ENCODE measurements at regions not wholly inside any gene's neighbourhood (a gene's known extent, or its start where the extent isn't known, plus 50 kb on each side); places are given as distances from the start of the nearest gene placed in this dataset.

DNA sequence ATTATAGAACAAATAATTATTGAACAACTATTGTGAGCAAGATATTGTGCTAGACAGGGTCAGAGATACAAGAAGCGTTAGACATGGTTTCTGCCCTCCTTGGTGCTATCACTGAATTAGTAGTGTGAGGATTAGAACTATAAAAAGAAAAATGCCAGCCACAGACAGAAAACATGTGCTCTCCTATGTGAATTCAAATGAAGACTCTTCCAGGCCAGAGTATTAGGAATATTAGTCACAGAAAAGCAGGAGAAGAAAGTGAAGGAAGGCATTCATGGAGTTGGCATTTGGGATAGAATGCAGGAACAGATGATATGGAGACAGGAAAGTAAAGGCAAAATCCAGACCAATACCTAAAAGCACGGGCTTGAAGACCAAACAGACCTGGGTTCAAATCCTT, 179.6 kb upstream of the TENM3 start:
- Histone ChIP-seq H2AFZ (ENCODE audit: insufficient read depth, low read depth, low read length, poor library complexity, severe bottlenecking) (no peak overlapping the region), H4K20me1 (ENCODE audit: insufficient read depth, low read length) (no peaks in the 10 kb centered on the region), H3K4me3 (replicated peaks in 1 of 3; ENCODE audit: low read depth in 2 of 3, low read length in 3 of 3) (no peak overlapping the region), H3K79me2 (ENCODE audit: insufficient read depth, low read length) (no peaks in the 10 kb centered on the region), H3K36me3 (replicated peaks in 1 of 2; ENCODE audit: control insufficient read depth in 1 of 2, insufficient read depth in 2 of 2, low read length in 2 of 2) (no peaks in the 10 kb centered on the region), H3K4me2 (replicated peaks; ENCODE audit: extremely low read depth, low read length, poor library complexity, severe bottlenecking) (no peak overlapping the region), H3K4me1 (ENCODE audit: control insufficient read depth in 1 of 2, insufficient read depth in 2 of 2, low read length in 2 of 2) (no peaks in the 10 kb centered on the region), H3K27me3 (ENCODE audit: control insufficient read depth in 2 of 2, insufficient read depth in 2 of 2, low read length in 2 of 2) (no peaks in the 10 kb centered on the region), H3K9ac (ENCODE audit: insufficient read depth, low read length, poor library complexity, severe bottlenecking) (no peak overlapping the region), H3K9me3 (replicated peaks in 1 of 2; ENCODE audit: control insufficient read depth in 1 of 2, insufficient read depth in 1 of 2, low read length in 2 of 2) (peaks cover 0 to 4% of the 10 kb centered on the region in 2 donors), H3K27ac (ENCODE audit: low read depth in 1 of 2, low read length in 2 of 2) (no peak overlapping the region)
- TF ChIP-seq, protein P1, sequence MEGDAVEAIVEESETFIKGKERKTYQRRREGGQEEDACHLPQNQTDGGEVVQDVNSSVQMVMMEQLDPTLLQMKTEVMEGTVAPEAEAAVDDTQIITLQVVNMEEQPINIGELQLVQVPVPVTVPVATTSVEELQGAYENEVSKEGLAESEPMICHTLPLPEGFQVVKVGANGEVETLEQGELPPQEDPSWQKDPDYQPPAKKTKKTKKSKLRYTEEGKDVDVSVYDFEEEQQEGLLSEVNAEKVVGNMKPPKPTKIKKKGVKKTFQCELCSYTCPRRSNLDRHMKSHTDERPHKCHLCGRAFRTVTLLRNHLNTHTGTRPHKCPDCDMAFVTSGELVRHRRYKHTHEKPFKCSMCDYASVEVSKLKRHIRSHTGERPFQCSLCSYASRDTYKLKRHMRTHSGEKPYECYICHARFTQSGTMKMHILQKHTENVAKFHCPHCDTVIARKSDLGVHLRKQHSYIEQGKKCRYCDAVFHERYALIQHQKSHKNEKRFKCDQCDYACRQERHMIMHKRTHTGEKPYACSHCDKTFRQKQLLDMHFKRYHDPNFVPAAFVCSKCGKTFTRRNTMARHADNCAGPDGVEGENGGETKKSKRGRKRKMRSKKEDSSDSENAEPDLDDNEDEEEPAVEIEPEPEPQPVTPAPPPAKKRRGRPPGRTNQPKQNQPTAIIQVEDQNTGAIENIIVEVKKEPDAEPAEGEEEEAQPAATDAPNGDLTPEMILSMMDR (IDR thresholded peaks at IDR 0.05), result no peak
- no peaks in the 10 kb centered on the region for H3K36me3 Mint-ChIP-seq
- no CpG with 5 or more reads among the region's 2 CpGs for WGBS (ENCODE audit: insufficient coverage)
- no peaks in the 10 kb centered on the region for H3K4me1 Mint-ChIP-seq
- H3K27me3 Mint-ChIP-seq (ENCODE audit: low read depth in 3 of 3), result peaks cover 0 to 3% (median 0%) of the 10 kb centered on the region in 3 donors
- no peak overlapping the region for H3K27ac Mint-ChIP-seq
- intact Hi-C loops (cut with micrococcal nuclease), result no loop called here
- H3K9me3 Mint-ChIP-seq, result peaks cover 0 to 9% (median 4%) of the 10 kb centered on the region in 7 donors
- no peak for DNase-seq
- no peak overlapping the region for H3K4me3 Mint-ChIP-seq

DNA sequence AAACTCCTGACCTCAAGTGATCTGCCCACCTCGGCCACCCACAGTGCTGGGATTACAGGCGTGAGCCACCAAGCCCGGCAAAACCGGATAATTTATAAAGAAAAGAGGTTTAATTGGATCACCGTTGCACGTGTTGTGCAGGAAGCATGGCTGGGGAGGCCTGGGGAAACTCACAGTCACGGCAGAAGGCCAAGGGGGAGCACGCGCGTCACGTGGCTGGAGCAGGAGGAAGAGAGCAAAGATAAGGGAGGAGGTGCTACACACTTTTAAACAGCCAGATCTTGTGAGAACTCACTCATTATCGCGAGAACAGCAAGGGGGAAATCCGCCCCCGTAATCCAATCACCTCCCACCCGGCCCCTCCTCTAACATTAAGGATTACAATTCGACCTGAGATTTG, 177.9 kb upstream of the TENM3 start:
- Histone ChIP-seq H3K4me3 (replicated peaks in 1 of 3; ENCODE audit: low read depth in 2 of 3, low read length in 3 of 3) (no peak overlapping the region), H3K79me2 (ENCODE audit: insufficient read depth, low read length) (no peaks in the 10 kb centered on the region), H3K9me3 (replicated peaks in 1 of 2; ENCODE audit: control insufficient read depth in 1 of 2, insufficient read depth in 1 of 2, low read length in 2 of 2) (peaks cover 0 to 4% of the 10 kb centered on the region in 2 donors), H3K9ac (ENCODE audit: insufficient read depth, low read length, poor library complexity, severe bottlenecking) (no peak overlapping the region), H4K20me1 (ENCODE audit: insufficient read depth, low read length) (no peaks in the 10 kb centered on the region), H3K36me3 (replicated peaks in 1 of 2; ENCODE audit: control insufficient read depth in 1 of 2, insufficient read depth in 2 of 2, low read length in 2 of 2) (no peaks in the 10 kb centered on the region), H2AFZ (ENCODE audit: insufficient read depth, low read depth, low read length, poor library complexity, severe bottlenecking) (no peak overlapping the region), H3K27me3 (ENCODE audit: control insufficient read depth in 2 of 2, insufficient read depth in 2 of 2, low read length in 2 of 2) (no peaks in the 10 kb centered on the region), H3K4me2 (replicated peaks; ENCODE audit: extremely low read depth, low read length, poor library complexity, severe bottlenecking) (no peak overlapping the region), H3K4me1 (ENCODE audit: control insufficient read depth in 1 of 2, insufficient read depth in 2 of 2, low read length in 2 of 2) (no peaks in the 10 kb centered on the region), H3K27ac (ENCODE audit: low read depth in 1 of 2, low read length in 2 of 2) (no peak overlapping the region)
- H3K9me3 Mint-ChIP-seq, result peaks cover 0 to 7% (median 4%) of the 10 kb centered on the region in 7 donors
- no peaks in the 10 kb centered on the region for H3K4me1 Mint-ChIP-seq
- TF ChIP-seq, protein P1 (IDR thresholded peaks at IDR 0.05), result no peak
- H3K4me3 Mint-ChIP-seq, result no peak overlapping the region
- 83% methylated on average over 10 of the region's 17 CpGs for WGBS (ENCODE audit: insufficient coverage)
- peaks cover 0 to 1% (median 0%) of the 10 kb centered on the region in 3 donors for H3K27me3 Mint-ChIP-seq (ENCODE audit: low read depth in 3 of 3)
- H3K27ac Mint-ChIP-seq, result peak overlapping the region in 1 of 7 donors; percentile 36
- H3K36me3 Mint-ChIP-seq, result no peaks in the 10 kb centered on the region
- DNase-seq, result no peak
- intact Hi-C loops (cut with micrococcal nuclease), result no loop called here

All from CD14-positive monocyte (primary cell).